Activated naive CD4-positive, alpha-beta T cell treated with anti-CD3 and anti-CD28 coated beads for 36 hours (primary cell): ENCODE measurements at regions not wholly inside any gene's neighbourhood (a gene's known extent, or its start where the extent isn't known, plus 50 kb on each side); places are given as distances from the start of the nearest gene placed in this dataset.

Experiments used
- CTCF ChIA-PET: fragments of 350-600 bp; sonication (Branson Sonifier 250); formaldehyde crosslinking; loops from one replicate; lab custom pipeline; 2021; ENCODE audit warnings: antibody characterized with exemption; lab: Charles Lee
- DNase-seq: peaks from one replicate; pipeline ENCODE4 v3.0.0-alpha.2; 2020
- H3K27ac Mint-ChIP-seq: one replicate; pipeline ENCODE4 v1.8.0; 2021; ENCODE audit warnings: mild to moderate bottlenecking, mixed read lengths
- H3K27me3 Mint-ChIP-seq: one replicate; pipeline ENCODE4 v1.8.0; 2021; ENCODE audit warnings: low read depth, mixed read lengths
- H3K36me3 Mint-ChIP-seq: one replicate; pipeline ENCODE4 v1.8.0; 2021; ENCODE audit warnings: low read depth, mixed read lengths
- H3K4me1 Mint-ChIP-seq: one replicate; pipeline ENCODE4 v1.8.0; 2021; ENCODE audit warnings: low read depth, mixed read lengths
- H3K4me3 Mint-ChIP-seq: one replicate; pipeline ENCODE4 v1.8.0; 2021; ENCODE audit warnings: mild to moderate bottlenecking, moderate library complexity, mixed read lengths
- H3K9me3 Mint-ChIP-seq: one replicate; pipeline ENCODE4 v1.8.0; 2021; ENCODE audit warnings: mixed read lengths
- intact Hi-C: fragments of 100-400 bp; cut with micrococcal nuclease; formaldehyde crosslinking; loops from one replicate; pipeline ENCODE4 v1.15.1; 2023

GRCh38 chr5:92581690-92582089 lies 999.3 kb downstream of the NR2F1-AS1 start:
- intact Hi-C loops: no loop called here
- no peak overlapping the region for H3K4me3 Mint-ChIP-seq
- H3K36me3 Mint-ChIP-seq: no peaks in the 10 kb centered on the region
- CTCF ChIA-PET: no interaction called here
- no peaks in the 10 kb centered on the region for H3K4me1 Mint-ChIP-seq
- DNase-seq: no peak
- H3K27me3 Mint-ChIP-seq: no peaks in the 10 kb centered on the region
- no peaks in the 10 kb centered on the region for H3K9me3 Mint-ChIP-seq
- no peak overlapping the region for H3K27ac Mint-ChIP-seq

- Mint-ChIP-seq H3K9me3 (no peaks in the 10 kb centered on the region), H3K4me3 (no peak overlapping the region), H3K4me1 (no peaks in the 10 kb centered on the region), H3K27ac (no peak overlapping the region), H3K27me3 (no peaks in the 10 kb centered on the region), H3K36me3 (no peaks in the 10 kb centered on the region)
- intact Hi-C loops: no loop called here
- CTCF ChIA-PET: no interaction called here
- no peak for DNase-seq
Measured at GRCh38 chr5:92581249-92581648, 999.8 kb downstream of the NR2F1-AS1 start.

DNA sequence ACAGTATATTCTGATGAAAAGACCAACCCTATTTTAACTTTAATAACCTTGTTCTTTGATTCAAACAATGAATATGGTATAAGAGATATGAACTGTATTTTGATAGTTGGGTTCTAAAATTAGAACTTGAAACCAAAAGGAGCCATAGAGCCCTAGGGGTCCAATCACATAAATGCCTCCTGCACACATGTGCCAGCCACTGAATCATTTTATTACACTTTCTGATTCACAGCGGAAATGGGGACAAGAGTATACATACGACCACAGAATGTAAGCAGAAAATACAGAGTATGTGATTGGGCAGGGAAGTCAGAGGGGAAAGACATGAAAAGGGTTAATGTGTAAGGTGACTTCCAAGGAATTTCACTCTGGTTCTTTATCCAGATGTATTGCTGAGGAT lies 1000.2 kb downstream of the NR2F1-AS1 start:
- no peak for DNase-seq
- intact Hi-C loops: no loop called here
- Mint-ChIP-seq H3K4me3 (no peak overlapping the region), H3K4me1 (no peaks in the 10 kb centered on the region), H3K27ac (no peak overlapping the region), H3K9me3 (no peaks in the 10 kb centered on the region), H3K36me3 (no peaks in the 10 kb centered on the region), H3K27me3 (no peaks in the 10 kb centered on the region)
- CTCF ChIA-PET: no interaction called here

- CTCF ChIA-PET: no interaction called here
- intact Hi-C loops: no loop called here
- no peaks in the 10 kb centered on the region for H3K4me1 Mint-ChIP-seq
- H3K27ac Mint-ChIP-seq: no peak overlapping the region
- H3K9me3 Mint-ChIP-seq: no peaks in the 10 kb centered on the region
- no peaks in the 10 kb centered on the region for H3K27me3 Mint-ChIP-seq
- no peak for DNase-seq
- H3K4me3 Mint-ChIP-seq: no peak overlapping the region
- no peaks in the 10 kb centered on the region for H3K36me3 Mint-ChIP-seq
Measured at GRCh38 chr5:92574023-92574422, 1007.0 kb downstream of the NR2F1-AS1 start.

GRCh38 chr5:92568522-92568921 lies 1012.5 kb downstream of the NR2F1-AS1 start:
- Mint-ChIP-seq H3K36me3 (no peaks in the 10 kb centered on the region), H3K27ac (no peak overlapping the region), H3K4me3 (no peak overlapping the region), H3K9me3 (no peaks in the 10 kb centered on the region), H3K4me1 (no peaks in the 10 kb centered on the region), H3K27me3 (no peaks in the 10 kb centered on the region)
- DNase-seq: no peak
- CTCF ChIA-PET: no interaction called here
- intact Hi-C loops: no loop called here

- H3K27me3 Mint-ChIP-seq: no peaks in the 10 kb centered on the region
- no peaks in the 10 kb centered on the region for H3K9me3 Mint-ChIP-seq
- intact Hi-C loops: no loop called here
- no peak overlapping the region for H3K27ac Mint-ChIP-seq
- no peak for DNase-seq
- CTCF ChIA-PET: no interaction called here
- no peaks in the 10 kb centered on the region for H3K36me3 Mint-ChIP-seq
- no peaks in the 10 kb centered on the region for H3K4me1 Mint-ChIP-seq
- no peak overlapping the region for H3K4me3 Mint-ChIP-seq
Measured at GRCh38 chr5:92567831-92568450, 1013.1 kb downstream of the NR2F1-AS1 start.

DNA sequence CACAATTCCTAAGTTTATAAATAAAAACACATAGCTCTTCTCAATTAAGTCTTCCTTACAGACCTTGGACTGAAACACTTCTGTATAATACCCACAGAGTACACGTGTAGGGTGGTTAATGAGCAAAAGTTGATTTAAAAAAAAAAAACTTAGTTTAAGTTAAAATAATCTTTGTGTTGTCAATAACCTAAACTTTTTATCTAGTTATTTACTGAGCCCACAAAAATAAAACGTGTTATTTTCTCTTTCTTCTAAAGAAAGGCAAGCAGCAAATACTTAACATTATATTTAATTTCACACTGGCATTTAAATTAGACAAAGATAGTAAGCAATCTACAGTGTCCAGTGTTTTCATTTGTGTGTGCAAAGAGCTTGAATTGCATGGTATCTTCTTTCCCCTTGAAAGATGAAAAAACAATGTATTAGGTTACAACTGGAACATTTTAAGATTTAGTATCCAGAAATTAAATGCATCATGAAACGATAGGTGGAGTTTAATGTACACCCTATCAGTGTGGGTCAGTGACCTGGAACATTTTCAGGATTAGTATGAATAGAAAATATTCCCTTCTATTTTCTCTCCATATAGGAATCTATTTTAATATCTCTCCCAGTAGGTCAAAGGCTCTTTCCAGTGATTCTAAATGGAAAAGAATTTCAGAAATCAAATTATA lies 1014.8 kb downstream of the NR2F1-AS1 start:
- H3K27ac Mint-ChIP-seq: no peak overlapping the region
- DNase-seq: no peak
- no peaks in the 10 kb centered on the region for H3K27me3 Mint-ChIP-seq
- no peaks in the 10 kb centered on the region for H3K36me3 Mint-ChIP-seq
- no peak overlapping the region for H3K4me3 Mint-ChIP-seq
- intact Hi-C loops: no loop called here
- no peaks in the 10 kb centered on the region for H3K9me3 Mint-ChIP-seq
- no peaks in the 10 kb centered on the region for H3K4me1 Mint-ChIP-seq
- CTCF ChIA-PET: no interaction called here

DNA sequence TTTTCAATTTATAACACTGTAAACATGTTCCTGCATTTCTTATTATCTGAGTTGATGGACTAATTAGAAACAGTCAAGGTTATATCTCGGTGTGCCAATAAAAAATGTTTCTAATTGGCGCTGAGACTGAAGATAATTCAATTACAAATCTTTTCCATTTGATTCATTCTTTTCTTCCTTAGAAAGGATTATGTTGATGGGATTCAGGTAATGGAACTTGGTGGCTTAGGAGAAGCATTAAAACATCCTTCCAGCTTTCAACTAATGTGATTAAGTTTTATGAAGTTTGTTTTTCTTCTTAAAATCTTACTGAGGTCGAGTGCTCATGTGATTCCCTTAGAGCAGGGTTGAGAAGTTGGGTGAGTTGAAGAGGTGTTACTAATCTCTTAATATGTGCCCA lies 1015.3 kb downstream of the NR2F1-AS1 start:
- Mint-ChIP-seq H3K27ac (no peak overlapping the region), H3K4me1 (no peaks in the 10 kb centered on the region), H3K9me3 (no peaks in the 10 kb centered on the region), H3K4me3 (no peak overlapping the region), H3K36me3 (no peaks in the 10 kb centered on the region), H3K27me3 (no peaks in the 10 kb centered on the region)
- CTCF ChIA-PET: no interaction called here
- intact Hi-C loops: no loop called here
- DNase-seq: no peak

DNA sequence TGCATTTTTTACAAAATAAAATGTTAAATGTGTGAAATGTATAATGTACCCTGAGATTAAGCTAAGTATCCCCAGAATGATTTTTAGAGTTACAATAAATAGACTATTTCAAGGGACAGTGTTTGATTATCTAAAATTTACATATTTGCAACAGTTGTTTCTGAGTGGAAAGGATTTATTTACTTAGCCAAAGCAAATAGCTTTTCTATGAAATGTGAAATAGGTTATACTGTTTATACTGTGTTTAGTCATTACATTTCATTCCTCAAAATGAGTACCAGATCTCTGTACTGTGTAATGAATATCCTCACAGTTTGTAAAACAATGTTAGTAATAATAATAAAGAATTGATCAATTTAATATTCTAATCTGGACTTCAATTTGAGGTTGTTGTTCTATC lies 1019.0 kb downstream of the NR2F1-AS1 start:
- no peak overlapping the region for H3K27ac Mint-ChIP-seq
- intact Hi-C loops: no loop called here
- peaks cover 2% of the 10 kb centered on the region for H3K9me3 Mint-ChIP-seq
- no peaks in the 10 kb centered on the region for H3K4me1 Mint-ChIP-seq
- H3K27me3 Mint-ChIP-seq: no peaks in the 10 kb centered on the region
- no peaks in the 10 kb centered on the region for H3K36me3 Mint-ChIP-seq
- H3K4me3 Mint-ChIP-seq: no peak overlapping the region
- DNase-seq: no peak
- CTCF ChIA-PET: no interaction called here

- Mint-ChIP-seq H3K27ac (no peak overlapping the region), H3K27me3 (no peaks in the 10 kb centered on the region), H3K4me3 (no peak overlapping the region), H3K9me3 (peaks cover 3% of the 10 kb centered on the region), H3K4me1 (no peaks in the 10 kb centered on the region), H3K36me3 (no peaks in the 10 kb centered on the region)
- DNase-seq: no peak
- CTCF ChIA-PET: no interaction called here
- intact Hi-C loops: no loop called here
Measured at GRCh38 chr5:92561411-92561959, 1019.5 kb downstream of the NR2F1-AS1 start.

DNA sequence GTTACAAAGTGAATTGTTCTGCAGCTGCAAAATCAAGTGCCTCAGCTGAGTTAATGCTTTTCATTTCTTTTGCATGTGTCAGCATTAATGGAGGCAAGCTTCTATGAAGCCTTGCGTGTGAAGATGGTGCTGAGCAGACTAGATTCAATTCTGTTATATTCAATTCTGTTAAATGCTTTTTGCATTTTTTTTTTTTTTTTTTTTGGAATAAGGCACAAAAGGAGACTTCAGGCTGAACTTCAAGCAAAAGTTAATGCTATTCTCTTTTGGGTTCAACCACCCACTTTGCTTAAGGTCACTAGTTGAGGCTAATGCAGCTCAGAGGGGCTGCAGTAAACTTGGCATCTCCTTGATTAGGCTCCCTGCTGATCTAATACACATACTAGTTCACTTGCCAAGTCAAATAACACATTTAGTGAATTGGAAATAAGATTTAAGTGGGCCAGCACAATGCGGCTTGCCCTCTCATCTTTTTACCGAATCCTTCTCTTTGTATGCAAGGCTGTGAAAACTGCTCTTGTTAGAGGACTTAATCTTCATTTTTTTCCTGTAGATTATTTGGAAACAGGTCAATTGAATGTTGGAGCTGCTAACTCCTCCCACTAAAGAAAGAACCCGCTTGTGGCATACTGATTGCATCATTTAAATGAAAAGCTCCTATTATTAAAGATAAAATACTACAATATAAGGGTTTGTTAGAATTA lies 1020.2 kb downstream of the NR2F1-AS1 start:
- Mint-ChIP-seq H3K4me1 (no peaks in the 10 kb centered on the region), H3K4me3 (no peak overlapping the region), H3K9me3 (peaks cover 3% of the 10 kb centered on the region), H3K36me3 (no peaks in the 10 kb centered on the region), H3K27ac (no peak overlapping the region), H3K27me3 (no peaks in the 10 kb centered on the region)
- intact Hi-C loops: no loop called here
- CTCF ChIA-PET: no interaction called here
- DNase-seq: no peak

- DNase-seq: no peak
- no peaks in the 10 kb centered on the region for H3K4me1 Mint-ChIP-seq
- H3K27ac Mint-ChIP-seq: no peak overlapping the region
- no peaks in the 10 kb centered on the region for H3K36me3 Mint-ChIP-seq
- intact Hi-C loops: no loop called here
- CTCF ChIA-PET: no interaction called here
- H3K4me3 Mint-ChIP-seq: no peak overlapping the region
- H3K27me3 Mint-ChIP-seq: no peaks in the 10 kb centered on the region
- H3K9me3 Mint-ChIP-seq: peaks cover 3% of the 10 kb centered on the region
Measured at GRCh38 chr5:92559781-92560180, 1021.2 kb downstream of the NR2F1-AS1 start.

- no peaks in the 10 kb centered on the region for H3K4me1 Mint-ChIP-seq
- H3K9me3 Mint-ChIP-seq: peaks cover 3% of the 10 kb centered on the region
- intact Hi-C loops: no loop called here
- DNase-seq: no peak
- H3K27me3 Mint-ChIP-seq: no peaks in the 10 kb centered on the region
- no peak overlapping the region for H3K27ac Mint-ChIP-seq
- H3K36me3 Mint-ChIP-seq: no peaks in the 10 kb centered on the region
- no peak overlapping the region for H3K4me3 Mint-ChIP-seq
- CTCF ChIA-PET: no interaction called here
Measured at GRCh38 chr5:92559331-92559730, 1021.7 kb downstream of the NR2F1-AS1 start.
